PC-3 (cell line): ENCODE measurements at regions not wholly inside any gene's neighbourhood (a gene's known extent, or its start where the extent isn't known, plus 50 kb on each side); places are given as distances from the start of the nearest gene placed in this dataset.
"Not testable (repeated sequence)": the region's sequence is repeated elsewhere in the genome, so short reads cannot be mapped to it uniquely, and the experiment has no call there.

Experiments
- ATAC-seq: fragments of 200-7000 bp; cut with Tn5 transposase; 2 replicates; pipeline ENCODE4 v1.9.1; 2020; ENCODE audit warnings: mild to moderate bottlenecking, moderate library complexity
- BruUV-seq: library from RNA; stranded (reverse); fragments of 400-500 nt; replicated peaks from 2 replicates; lab custom pipeline; 2021; lab: Mats Ljungman, UMichigan
- CTCF ChIA-PET: fragments of 300-600 bp; sonication (Branson Sonifier 250); formaldehyde crosslinking; loops from one replicate; lab custom pipeline; 2022; ENCODE audit warnings: antibody characterized with exemption; lab: Charles Lee
- POLR2A ChIA-PET: fragments of 300-600 bp; sonication (Branson Sonifier 250); formaldehyde crosslinking; loops from one replicate; lab custom pipeline; 2022; ENCODE audit warnings: antibody characterized with exemption; ENCODE audit not compliant: unreplicated experiment; lab: Charles Lee
- DNase-seq: peaks from one replicate; pipeline ENCODE4 v3.0.0-alpha.2; 2015
- H2AFZ ChIP-seq: fragments of 300-600 bp; sonication (generic); 2 replicates; pipeline ENCODE4 v1.6.0; 2016; ENCODE audit warnings: antibody characterized with exemption, low read length
- H3F3A ChIP-seq: fragments of 300-600 bp; sonication (generic); one replicate; pipeline ENCODE4 v1.6.0; 2017; ENCODE audit warnings: antibody characterized with exemption, low read length, control low read depth, mild to moderate bottlenecking; ENCODE audit not compliant: unreplicated experiment
- H3K27ac ChIP-seq: fragments of 300-600 bp; sonication (generic); 2 replicates; pipeline ENCODE4 v1.5.1; 2016; ENCODE audit warnings: mild to moderate bottlenecking, low read length
- H3K27me3 ChIP-seq: fragments of 300-600 bp; sonication (generic); 2 replicates; pipeline ENCODE4 v1.6.1; 2016; ENCODE audit warnings: low read length, mixed read lengths
- H3K36me3 ChIP-seq: fragments of 300-600 bp; sonication (generic); 2 replicates; pipeline ENCODE4 v1.6.1; 2016; ENCODE audit warnings: low read depth, mixed run types, low read length, mixed read lengths
- H3K4me1 ChIP-seq: fragments of 300-600 bp; sonication (generic); 2 replicates; pipeline ENCODE4 v1.5.1; 2016; ENCODE audit warnings: low read length; ENCODE audit not compliant: insufficient read depth
- H3K4me2 ChIP-seq: fragments of 300-600 bp; sonication (generic); 2 replicates; pipeline ENCODE4 v1.6.0; 2016; ENCODE audit warnings: low read length
- H3K4me3 ChIP-seq: fragments of 300-600 bp; sonication (generic); 2 replicates; pipeline ENCODE4 v1.5.1; 2016; ENCODE audit warnings: mild to moderate bottlenecking, low read length, mixed read lengths
- H3K79me2 ChIP-seq: fragments of 300-600 bp; sonication (generic); 2 replicates; pipeline ENCODE4 v1.6.1; 2017; ENCODE audit warnings: low read length, mixed read lengths
- H3K9ac ChIP-seq: fragments of 300-600 bp; sonication (generic); 2 replicates; pipeline ENCODE4 v1.6.0; 2016; ENCODE audit warnings: mild to moderate bottlenecking, low read length
- H3K9me2 ChIP-seq: fragments of 300-600 bp; sonication (generic); replicated peaks from 2 replicates; pipeline ENCODE4 v1.6.1; 2016; ENCODE audit warnings: mixed run types, low read length, mixed read lengths
- H3K9me3 ChIP-seq: fragments of 300-600 bp; sonication (generic); 2 replicates; pipeline ENCODE4 v1.6.1; 2016; ENCODE audit warnings: low read length, mixed read lengths
- H4K20me1 ChIP-seq: fragments of 300-600 bp; sonication (generic); 2 replicates; pipeline ENCODE4 v1.6.1; 2016; ENCODE audit warnings: low read length, mixed read lengths
- EZH2 ChIP-seq: fragments of 300-600 bp; sonication (generic); IDR thresholded peaks from one replicate; pipeline ENCODE4 v1.6.1; 2017; ENCODE audit warnings: antibody characterized with exemption, mild to moderate bottlenecking, low read length; ENCODE audit not compliant: unreplicated experiment
- EZH2phosphoT487 ChIP-seq: fragments of 300-600 bp; sonication (generic); IDR thresholded peaks from 2 replicates; pipeline ENCODE4 v1.6.1; 2018; ENCODE audit warnings: mild to moderate bottlenecking, antibody characterized with exemption, low read length, borderline replicate concordance
- intact Hi-C: fragments of 100-400 bp; cut with micrococcal nuclease; formaldehyde crosslinking; loops from 2 replicates; pipeline ENCODE4 v1.9.0; 2023
- TF ChIP-seq, protein P1 (sequence below): fragments of 300-600 bp; sonication (generic); conservative IDR thresholded peaks from 2 replicates; pipeline ENCODE4 v1.5.1; 2017; ENCODE audit warnings: antibody characterized with exemption, low read depth, mild to moderate bottlenecking, low read length

- ChIA-PET CTCF (no interaction called here), POLR2A (no interaction called here)
- Histone ChIP-seq H3K27ac (no peak overlapping the region), H3K9ac (no peak overlapping the region), H3K9me2 (no peaks in the 10 kb centered on the region), H3F3A (no peaks in the 10 kb centered on the region), H3K79me2 (no peaks in the 10 kb centered on the region), H4K20me1 (no peaks in the 10 kb centered on the region), H3K4me3 (no peak overlapping the region), H3K4me1 (no peaks in the 10 kb centered on the region), H3K27me3 (peaks cover 14% of the 10 kb centered on the region; the same call in 1 of the 2 replicates), H3K4me2 (no peak overlapping the region), H3K9me3 (no peaks in the 10 kb centered on the region), H2AFZ (no peak overlapping the region), H3K36me3 (no peaks in the 10 kb centered on the region)
- no peak for DNase-seq
- no TSS peak for BruUV-seq
- no peak for TF ChIP-seq EZH2phosphoT487
- TF ChIP-seq, protein P1, sequence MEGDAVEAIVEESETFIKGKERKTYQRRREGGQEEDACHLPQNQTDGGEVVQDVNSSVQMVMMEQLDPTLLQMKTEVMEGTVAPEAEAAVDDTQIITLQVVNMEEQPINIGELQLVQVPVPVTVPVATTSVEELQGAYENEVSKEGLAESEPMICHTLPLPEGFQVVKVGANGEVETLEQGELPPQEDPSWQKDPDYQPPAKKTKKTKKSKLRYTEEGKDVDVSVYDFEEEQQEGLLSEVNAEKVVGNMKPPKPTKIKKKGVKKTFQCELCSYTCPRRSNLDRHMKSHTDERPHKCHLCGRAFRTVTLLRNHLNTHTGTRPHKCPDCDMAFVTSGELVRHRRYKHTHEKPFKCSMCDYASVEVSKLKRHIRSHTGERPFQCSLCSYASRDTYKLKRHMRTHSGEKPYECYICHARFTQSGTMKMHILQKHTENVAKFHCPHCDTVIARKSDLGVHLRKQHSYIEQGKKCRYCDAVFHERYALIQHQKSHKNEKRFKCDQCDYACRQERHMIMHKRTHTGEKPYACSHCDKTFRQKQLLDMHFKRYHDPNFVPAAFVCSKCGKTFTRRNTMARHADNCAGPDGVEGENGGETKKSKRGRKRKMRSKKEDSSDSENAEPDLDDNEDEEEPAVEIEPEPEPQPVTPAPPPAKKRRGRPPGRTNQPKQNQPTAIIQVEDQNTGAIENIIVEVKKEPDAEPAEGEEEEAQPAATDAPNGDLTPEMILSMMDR: no peak
- TF ChIP-seq EZH2: no peak
- intact Hi-C loops: no loop called here
- no peak for ATAC-seq
Measured at GRCh38 chr22:26837784-26838470, 180.5 kb downstream of the MIAT start.

GRCh38 chr22:26838471-26838825, 181.1 kb downstream of the MIAT start:
- Histone ChIP-seq H3K27ac (no peak overlapping the region), H3K9ac (no peak overlapping the region), H3K4me3 (no peak overlapping the region), H4K20me1 (no peaks in the 10 kb centered on the region), H3K27me3 (peaks cover 12% of the 10 kb centered on the region; the same call in 1 of the 2 replicates), H3K36me3 (no peaks in the 10 kb centered on the region), H3K4me1 (no peaks in the 10 kb centered on the region), H3K79me2 (no peaks in the 10 kb centered on the region), H3K9me2 (no peaks in the 10 kb centered on the region), H3K4me2 (no peak overlapping the region), H2AFZ (no peak overlapping the region), H3F3A (no peaks in the 10 kb centered on the region), H3K9me3 (no peaks in the 10 kb centered on the region)
- BruUV-seq: no TSS peak
- intact Hi-C loops: no loop called here
- ATAC-seq: no peak
- DNase-seq: no peak
- ChIA-PET CTCF (no interaction called here), POLR2A (no interaction called here)
- no peak for TF ChIP-seq EZH2
- TF ChIP-seq, protein P1: no peak
- TF ChIP-seq EZH2phosphoT487: no peak

DNA sequence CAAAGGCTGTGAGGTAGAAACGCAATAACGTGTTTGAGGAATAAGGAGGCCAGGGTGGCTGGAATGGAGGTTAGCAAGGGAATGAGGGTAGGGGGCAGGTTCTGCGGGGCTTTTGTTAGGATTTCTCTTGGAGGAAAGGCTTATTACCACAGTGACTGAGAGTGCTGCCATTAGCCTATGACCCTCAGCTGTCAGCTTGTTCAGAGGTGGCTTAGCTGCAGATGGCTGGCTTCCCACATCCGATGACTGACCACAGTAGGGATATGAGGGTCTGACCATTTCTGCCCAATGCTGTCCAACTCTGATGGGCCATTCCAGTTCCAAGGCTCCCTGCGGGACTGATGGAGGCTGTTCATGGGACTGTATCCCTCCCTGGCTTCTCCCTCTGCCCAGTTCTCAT, 181.8 kb downstream of the MIAT start:
- Histone ChIP-seq H3F3A (no peaks in the 10 kb centered on the region), H3K27ac (no peak overlapping the region), H3K9me2 (no peaks in the 10 kb centered on the region), H3K79me2 (no peaks in the 10 kb centered on the region), H3K4me1 (no peaks in the 10 kb centered on the region), H3K36me3 (no peaks in the 10 kb centered on the region), H3K4me3 (no peak overlapping the region), H3K27me3 (0 out of 2 replicates have a peak, but pooled peaks cover 10% of the 10 kb centered on the region), H4K20me1 (no peaks in the 10 kb centered on the region), H3K9ac (no peak overlapping the region), H3K4me2 (no peak overlapping the region), H3K9me3 (no peaks in the 10 kb centered on the region), H2AFZ (no peak overlapping the region)
- no peak for ATAC-seq
- BruUV-seq: no TSS peak
- ChIA-PET CTCF (no interaction called here), POLR2A (no interaction called here)
- DNase-seq: no peak
- no peak for TF ChIP-seq EZH2phosphoT487
- TF ChIP-seq, protein P1: no peak
- no peak for TF ChIP-seq EZH2
- intact Hi-C loops: no loop called here

- BruUV-seq, H3F3A ChIP-seq, H3K4me1 ChIP-seq, H3K4me2 ChIP-seq, H3K9me3 ChIP-seq, H3K9ac ChIP-seq, ATAC-seq, H3K4me3 ChIP-seq, intact Hi-C loops, POLR2A ChIA-PET, H3K79me2 ChIP-seq, CTCF ChIA-PET, DNase-seq, H3K9me2 ChIP-seq, H3K27ac ChIP-seq, H3K36me3 ChIP-seq, H2AFZ ChIP-seq, H4K20me1 ChIP-seq, H3K27me3 ChIP-seq: not testable (repeated sequence)
Measured at GRCh38 chr22:26840770-26841169, 183.4 kb downstream of the MIAT start.
